NB4 (cell line): ENCODE measurements at regions not wholly inside any gene's neighbourhood (a gene's known extent, or its start where the extent isn't known, plus 50 kb on each side); places are given as distances from the start of the nearest gene placed in this dataset.

Experiments used
- MYC ChIP-seq: IDR thresholded peaks from 2 replicates; pipeline ENCODE4 v1.6.1; 2011; ENCODE audit warnings: low read depth, low read length
- POLR2A ChIP-seq: IDR thresholded peaks from 2 replicates; pipeline ENCODE4 v1.6.1; 2011; ENCODE audit warnings: mild to moderate bottlenecking; ENCODE audit not compliant: insufficient read length; ENCODE audit errors: extremely low read depth
- TF ChIP-seq, protein P1 (sequence below): IDR thresholded peaks from one replicate; pipeline ENCODE4 v1.5.1; 2012; ENCODE audit warnings: low read depth, low read length

DNA sequence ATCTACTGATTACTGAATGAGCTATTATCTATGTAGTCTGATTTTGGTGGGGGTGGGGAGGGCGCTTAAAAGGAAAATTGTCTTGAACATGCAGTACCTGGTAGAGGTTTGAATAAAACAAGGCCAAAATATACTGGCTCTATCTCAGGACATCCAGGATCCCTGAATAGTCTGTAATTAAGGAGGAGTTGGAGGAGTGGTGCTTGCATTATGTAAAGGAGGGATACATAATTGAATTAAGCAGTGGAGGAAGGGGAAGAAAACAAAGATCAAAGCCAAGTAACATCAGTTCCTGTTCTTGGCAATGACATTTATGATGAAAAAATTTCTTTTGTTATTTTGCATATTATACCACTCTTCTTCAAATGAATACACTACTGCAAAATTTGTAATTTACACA is 539.4 kb upstream of the ZEB2 start:
- TF ChIP-seq, protein P1, sequence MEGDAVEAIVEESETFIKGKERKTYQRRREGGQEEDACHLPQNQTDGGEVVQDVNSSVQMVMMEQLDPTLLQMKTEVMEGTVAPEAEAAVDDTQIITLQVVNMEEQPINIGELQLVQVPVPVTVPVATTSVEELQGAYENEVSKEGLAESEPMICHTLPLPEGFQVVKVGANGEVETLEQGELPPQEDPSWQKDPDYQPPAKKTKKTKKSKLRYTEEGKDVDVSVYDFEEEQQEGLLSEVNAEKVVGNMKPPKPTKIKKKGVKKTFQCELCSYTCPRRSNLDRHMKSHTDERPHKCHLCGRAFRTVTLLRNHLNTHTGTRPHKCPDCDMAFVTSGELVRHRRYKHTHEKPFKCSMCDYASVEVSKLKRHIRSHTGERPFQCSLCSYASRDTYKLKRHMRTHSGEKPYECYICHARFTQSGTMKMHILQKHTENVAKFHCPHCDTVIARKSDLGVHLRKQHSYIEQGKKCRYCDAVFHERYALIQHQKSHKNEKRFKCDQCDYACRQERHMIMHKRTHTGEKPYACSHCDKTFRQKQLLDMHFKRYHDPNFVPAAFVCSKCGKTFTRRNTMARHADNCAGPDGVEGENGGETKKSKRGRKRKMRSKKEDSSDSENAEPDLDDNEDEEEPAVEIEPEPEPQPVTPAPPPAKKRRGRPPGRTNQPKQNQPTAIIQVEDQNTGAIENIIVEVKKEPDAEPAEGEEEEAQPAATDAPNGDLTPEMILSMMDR: no peak
- no peak for TF ChIP-seq POLR2A
- TF ChIP-seq MYC: no peak
